Brain microvascular endothelial cell (primary cell): ENCODE measurements at regions not wholly inside any gene's neighbourhood (a gene's known extent, or its start where the extent isn't known, plus 50 kb on each side); places are given as distances from the start of the nearest gene placed in this dataset.
"Not testable (repeated sequence)": the region's sequence is repeated elsewhere in the genome, so short reads cannot be mapped to it uniquely, and the experiment has no call there.

Experiments
- DNase-seq: peaks from one replicate; pipeline ENCODE4 v3.0.0-alpha.2; 2020
- H3K27ac ChIP-seq: fragments of 250-450 bp; sonication (Bioruptor Pico); 2 replicates; pipeline ENCODE4 v1.5.1; 2020; ENCODE audit warnings: mild to moderate bottlenecking, moderate library complexity
- H3K27me3 ChIP-seq: fragments of 250-450 bp; sonication (Bioruptor Pico); replicated peaks from 2 replicates; pipeline ENCODE4 v1.5.1; 2020; ENCODE audit warnings: mild to moderate bottlenecking
- H3K36me3 ChIP-seq: fragments of 250-450 bp; sonication (Bioruptor Pico); replicated peaks from 2 replicates; pipeline ENCODE4 v1.5.1; 2020; ENCODE audit warnings: mild to moderate bottlenecking
- H3K4me3 ChIP-seq: 2 replicates; pipeline ENCODE4 v1.5.1; 2011; ENCODE audit warnings: low read depth, mild to moderate bottlenecking, control low read depth, low read length, moderate library complexity
- CTCF ChIP-seq: IDR thresholded peaks from 2 replicates; pipeline ENCODE4 v1.5.1; 2011; ENCODE audit warnings: low read depth, mild to moderate bottlenecking, moderate library complexity, low read length, control low read depth, inconsistent platforms; ENCODE audit errors: missing control alignments
- in situ Hi-C: cut with HindIII; loops from 2 replicates; pipeline ENCODE4 v1.10.0; 2017; ENCODE audit warnings: low sequenced_read_pairs, low pct_ligation_motif_present

GRCh38 chr14:103230658-103231334 lies 103.2 kb upstream of the EIF5 start:
- no peak overlapping the region for H3K4me3 ChIP-seq
- no peaks in the 10 kb centered on the region for H3K36me3 ChIP-seq
- in situ Hi-C loops: no loop called here
- no peak overlapping the region for H3K27ac ChIP-seq
- DNase-seq: no peak
- TF ChIP-seq CTCF: no peak
- H3K27me3 ChIP-seq: peaks cover 4% of the 10 kb centered on the region

- in situ Hi-C loops: no loop called here
- Histone ChIP-seq H3K4me3 (no peak overlapping the region), H3K27me3 (peaks cover 3% of the 10 kb centered on the region), H3K27ac (no peak overlapping the region), H3K36me3 (no peaks in the 10 kb centered on the region)
- no peak for TF ChIP-seq CTCF
- DNase-seq: no peak
Observed at GRCh38 chr14:103231376-103232019, 102.5 kb upstream of the EIF5 start.

- Histone ChIP-seq H3K4me3 (no peak overlapping the region), H3K27ac (no peak overlapping the region), H3K36me3 (no peaks in the 10 kb centered on the region), H3K27me3 (peaks cover 4% of the 10 kb centered on the region)
- in situ Hi-C loops: no loop called here
- no peak for TF ChIP-seq CTCF
- DNase-seq: no peak
Observed at GRCh38 chr14:103232031-103232808, 101.8 kb upstream of the EIF5 start.

- Histone ChIP-seq H3K27me3 (peaks cover 4% of the 10 kb centered on the region), H3K27ac (no peak overlapping the region), H3K36me3 (no peaks in the 10 kb centered on the region), H3K4me3 (no peak overlapping the region)
- TF ChIP-seq CTCF: no peak
- no peak for DNase-seq
- in situ Hi-C loops: no loop called here
Observed at GRCh38 chr14:103232831-103233319, 101.2 kb upstream of the EIF5 start.

GRCh38 chr14:103233328-103233727 lies 100.7 kb upstream of the EIF5 start:
- Histone ChIP-seq H3K36me3 (no peaks in the 10 kb centered on the region), H3K27me3 (peaks cover 4% of the 10 kb centered on the region), H3K27ac (no peak overlapping the region), H3K4me3 (no peak overlapping the region)
- no peak for TF ChIP-seq CTCF
- in situ Hi-C loops: no loop called here
- DNase-seq: no peak

GRCh38 chr14:103234826-103235225 lies 99.2 kb upstream of the EIF5 start:
- H3K27me3 ChIP-seq, in situ Hi-C loops, H3K4me3 ChIP-seq, H3K27ac ChIP-seq, DNase-seq, H3K36me3 ChIP-seq: not testable (repeated sequence)

GRCh38 chr14:103235506-103235905 lies 98.5 kb upstream of the EIF5 start:
- H3K4me3 ChIP-seq, H3K27ac ChIP-seq, DNase-seq, in situ Hi-C loops, H3K27me3 ChIP-seq, H3K36me3 ChIP-seq: not testable (repeated sequence)
